SIG-M5 treated with dmso at 0.1 percent for 504 hours (cell line): ENCODE measurements at regions not wholly inside any gene's neighbourhood (a gene's known extent, or its start where the extent isn't known, plus 50 kb on each side); places are given as distances from the start of the nearest gene placed in this dataset.
A peak's percentile ranks its signal among the peaks of the same experiment; 100 is the strongest.
"Not testable (repeated sequence)": the region's sequence is repeated elsewhere in the genome, so short reads cannot be mapped to it uniquely, and the experiment has no call there.

Experiments used
- DNase-seq: peaks from one replicate; lab custom pipeline; 2025; ENCODE audit not compliant: unreplicated experiment; lab: John Stamatoyannopoulos, UW

GRCh38 chr20:48007351-48007750 lies 222.1 kb upstream of the SULF2 start:
- peak; percentile 35 for DNase-seq

- peak; percentile 61 for DNase-seq
Measured at GRCh38 chr20:48006036-48006833, 221.0 kb upstream of the SULF2 start.

GRCh38 chr20:48003021-48003420 lies 217.7 kb upstream of the SULF2 start:
- DNase-seq: no peak

- peak; percentile 94 for DNase-seq
Measured at GRCh38 chr20:48002517-48002970, 217.3 kb upstream of the SULF2 start.

- no peak for DNase-seq
Measured at GRCh38 chr20:47999166-47999565, 213.9 kb upstream of the SULF2 start.

- DNase-seq: peak; percentile 95
Measured at GRCh38 chr20:47998736-47999135, 213.5 kb upstream of the SULF2 start.

- no peak for DNase-seq
Measured at GRCh38 chr20:47995661-47996060, 210.4 kb upstream of the SULF2 start.

GRCh38 chr20:47993817-47994216 lies 208.5 kb upstream of the SULF2 start:
- no peak for DNase-seq

- no peak for DNase-seq
Measured at GRCh38 chr20:47993035-47993755, 207.9 kb upstream of the SULF2 start.

- DNase-seq: no peak
Measured at GRCh38 chr20:47991875-47992488, 206.7 kb upstream of the SULF2 start.

- DNase-seq: no peak
Measured at GRCh38 chr20:47990507-47991150, 205.3 kb upstream of the SULF2 start.

- DNase-seq: peak; percentile 99
Measured at GRCh38 chr20:47989957-47990356, 204.7 kb upstream of the SULF2 start.

- peak; percentile 30 for DNase-seq
Measured at GRCh38 chr20:47988676-47989075, 203.4 kb upstream of the SULF2 start.

- peak; percentile 34 for DNase-seq
Measured at GRCh38 chr20:47985092-47985850, 200.0 kb upstream of the SULF2 start.

- DNase-seq: peak; percentile 60
Measured at GRCh38 chr20:47984437-47984836, 199.2 kb upstream of the SULF2 start.

GRCh38 chr20:47983642-47984041 lies 198.4 kb upstream of the SULF2 start:
- DNase-seq: not testable (repeated sequence)

GRCh38 chr20:47982574-47983360 lies 197.5 kb upstream of the SULF2 start:
- DNase-seq: no peak

GRCh38 chr20:47981222-47981621 lies 195.9 kb upstream of the SULF2 start:
- no peak for DNase-seq

GRCh38 chr20:47980336-47981177 lies 195.3 kb upstream of the SULF2 start:
- DNase-seq: no peak
